NCI-H1105 treated with DMSO at 0.1 percent for 48 hours (cell line): ENCODE measurements at regions not wholly inside any gene's neighbourhood (a gene's known extent, or its start where the extent isn't known, plus 50 kb on each side); places are given as distances from the start of the nearest gene placed in this dataset.

Experiments
- DNase-seq: peaks from one replicate; lab custom pipeline; 2025; lab: John Stamatoyannopoulos, UW

DNA sequence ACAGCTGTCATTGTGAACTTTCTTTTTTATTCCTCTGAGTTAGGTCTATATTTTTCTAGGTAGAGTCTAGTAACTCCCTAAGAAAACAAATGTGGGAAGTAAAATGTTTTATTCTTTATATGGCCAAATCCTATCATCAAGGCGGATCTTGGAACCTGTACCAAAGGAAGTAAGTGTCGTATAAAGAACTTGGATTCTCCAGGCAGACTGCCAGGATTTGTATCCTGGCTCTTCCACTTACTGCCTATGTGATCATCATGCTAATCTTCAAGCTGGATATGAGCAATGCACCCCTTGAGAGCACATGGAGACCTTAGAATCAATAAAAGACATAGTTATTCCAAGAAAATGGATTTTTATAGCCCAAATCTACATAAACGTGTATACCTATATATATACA, 286.5 kb downstream of the PCDH17 start:
- DNase-seq = no peak

DNA sequence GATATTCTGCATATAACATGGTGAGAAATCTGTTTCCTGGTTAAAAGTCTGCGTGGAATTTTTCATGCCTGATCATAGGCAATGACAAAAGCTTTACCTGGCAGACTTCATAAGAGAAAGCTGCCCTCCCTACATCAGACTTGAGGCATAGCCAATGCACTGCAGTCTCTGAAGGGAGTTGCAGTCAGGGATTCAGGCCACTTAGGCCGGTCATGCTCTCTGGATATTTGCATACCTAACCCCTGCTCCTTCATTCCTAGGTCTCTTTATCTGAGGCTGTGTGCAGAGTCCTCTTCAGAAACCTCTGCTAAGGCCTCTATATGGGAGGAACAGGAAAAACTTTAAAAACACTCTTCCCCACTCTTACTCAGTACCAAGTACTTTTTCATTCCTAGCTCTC, 287.4 kb downstream of the PCDH17 start:
- DNase-seq = no peak

DNA sequence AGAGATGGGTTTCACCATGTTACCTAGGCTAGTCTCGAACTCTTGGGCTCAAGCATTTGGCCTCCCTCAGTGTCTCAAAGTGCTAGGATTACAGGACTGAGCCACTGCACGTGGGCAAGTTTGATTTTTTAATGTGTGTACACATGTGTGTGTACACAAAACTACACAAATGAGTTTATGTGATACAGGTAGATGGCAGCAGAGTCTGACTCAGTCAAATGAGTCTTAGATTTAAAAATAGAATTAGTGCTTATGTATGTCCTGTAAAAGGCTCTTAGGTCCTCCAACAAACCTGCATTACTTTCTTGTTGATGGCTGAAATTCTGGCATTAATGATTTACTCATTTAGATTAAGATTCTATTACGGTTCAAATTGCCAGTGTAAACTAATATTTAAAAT, 293.7 kb downstream of the PCDH17 start:
- no peak for DNase-seq

DNA sequence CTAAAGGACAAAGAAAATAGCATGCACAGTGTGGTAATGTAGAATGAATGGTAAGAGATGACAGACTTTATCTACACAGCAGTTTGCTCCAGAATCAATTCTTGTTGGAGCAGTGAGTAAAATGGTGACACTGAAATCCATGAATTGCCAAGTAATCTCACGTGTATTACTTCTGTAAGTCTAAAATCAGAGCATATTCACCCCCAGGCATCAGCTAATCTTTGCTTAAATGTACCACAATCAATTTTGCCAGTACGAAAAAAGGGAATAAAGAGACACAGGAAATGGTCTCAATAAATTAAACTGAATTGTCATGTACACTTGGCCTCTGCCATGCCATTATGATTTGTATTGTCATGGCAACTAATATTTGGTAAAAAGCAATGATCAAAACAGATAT, 294.2 kb downstream of the PCDH17 start:
- DNase-seq = no peak

DNA sequence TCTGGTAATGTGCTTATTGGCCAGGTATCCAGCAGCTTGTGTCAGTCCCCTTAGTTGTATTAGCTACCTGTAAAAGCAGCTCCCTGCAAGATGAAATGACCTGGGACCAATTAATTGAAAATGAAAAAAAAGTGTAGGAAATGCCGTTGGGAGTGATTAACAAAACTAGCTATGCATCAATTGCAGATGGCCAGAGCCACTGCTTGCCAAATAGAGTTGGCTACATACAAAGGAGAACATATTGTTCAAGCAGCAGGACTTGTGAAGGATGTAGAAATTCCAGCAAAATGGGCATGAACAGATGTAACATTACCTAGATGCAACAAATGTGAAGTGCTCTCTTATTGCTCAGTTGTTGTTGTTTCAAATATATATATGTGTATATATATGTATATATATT, 300.5 kb downstream of the PCDH17 start:
- no peak for DNase-seq

DNA sequence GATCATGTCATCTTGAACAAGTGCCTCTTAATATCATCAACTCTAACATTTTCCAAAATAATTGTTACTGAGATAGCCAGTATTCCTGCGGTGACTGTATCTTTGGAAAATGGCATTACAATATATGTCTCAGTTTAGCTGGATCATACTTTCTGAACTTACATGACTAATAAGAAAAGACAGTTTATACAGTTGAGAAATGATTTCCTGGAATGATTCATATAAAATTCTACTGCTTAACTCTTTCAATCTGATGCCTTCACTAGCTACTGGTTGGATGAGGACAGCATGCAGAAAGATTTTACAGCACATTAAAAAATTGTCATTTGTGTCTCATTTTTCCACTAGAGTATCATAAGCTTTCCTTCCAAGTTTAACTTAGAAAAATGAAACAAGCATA, 302.1 kb downstream of the PCDH17 start:
- no peak for DNase-seq

DNA sequence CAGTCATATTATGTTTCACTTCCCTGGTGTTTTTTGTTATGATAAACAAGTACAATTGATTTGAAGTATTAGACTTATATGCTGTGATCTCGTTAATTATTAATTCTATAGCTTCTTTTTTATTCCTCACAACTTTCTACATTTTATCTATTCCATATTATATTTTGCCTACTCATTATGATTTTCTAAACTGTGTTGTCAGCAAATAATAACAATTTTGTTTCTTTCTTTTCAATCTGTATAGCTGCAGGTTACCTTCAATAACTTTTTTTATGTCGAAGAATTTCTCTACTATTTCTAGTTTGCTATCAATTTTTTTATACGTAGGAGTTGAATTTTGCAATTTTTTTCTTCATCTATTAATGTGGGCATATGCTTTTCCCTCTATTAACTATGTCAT, 304.4 kb downstream of the PCDH17 start:
- DNase-seq = no peak

DNA sequence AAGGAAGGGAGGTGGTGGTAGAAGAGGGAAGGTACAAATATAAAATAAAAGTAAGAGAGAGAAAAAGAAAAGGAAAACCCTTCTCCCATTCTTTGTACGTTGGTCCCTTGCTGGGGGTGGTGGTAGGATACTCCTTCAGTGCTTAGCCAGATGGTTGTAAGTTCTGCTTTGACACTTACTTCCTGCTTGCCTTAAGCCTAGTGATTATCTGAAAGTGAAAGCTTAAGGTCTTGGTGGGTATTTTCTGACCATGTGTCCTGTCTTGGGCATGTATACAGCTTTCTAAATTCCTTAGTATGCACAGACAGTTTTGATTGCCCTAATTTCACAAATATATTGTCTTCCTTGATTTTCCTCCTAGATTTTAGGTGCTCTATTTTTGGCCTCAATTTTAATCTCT, 314.8 kb downstream of the PCDH17 start:
- DNase-seq = no peak

DNA sequence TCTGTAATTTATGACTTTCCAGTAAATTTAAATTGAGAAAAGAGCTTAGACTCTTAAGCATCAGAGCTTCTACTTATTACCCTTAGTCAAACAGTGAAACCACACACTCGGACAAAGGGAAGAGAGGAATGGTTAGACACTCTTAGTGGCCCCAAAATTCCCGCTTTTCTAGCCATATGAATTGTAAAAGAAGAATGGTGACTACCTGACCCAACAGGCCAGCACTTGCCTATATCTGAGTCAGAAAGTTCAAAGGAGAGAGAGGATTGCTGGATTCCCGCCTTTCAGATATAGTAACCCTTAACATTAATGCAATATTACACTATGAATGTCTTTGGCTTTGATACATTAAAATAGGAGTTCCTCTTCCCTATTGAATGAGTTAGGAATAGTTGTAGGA, 317.3 kb downstream of the PCDH17 start:
- no peak for DNase-seq

DNA sequence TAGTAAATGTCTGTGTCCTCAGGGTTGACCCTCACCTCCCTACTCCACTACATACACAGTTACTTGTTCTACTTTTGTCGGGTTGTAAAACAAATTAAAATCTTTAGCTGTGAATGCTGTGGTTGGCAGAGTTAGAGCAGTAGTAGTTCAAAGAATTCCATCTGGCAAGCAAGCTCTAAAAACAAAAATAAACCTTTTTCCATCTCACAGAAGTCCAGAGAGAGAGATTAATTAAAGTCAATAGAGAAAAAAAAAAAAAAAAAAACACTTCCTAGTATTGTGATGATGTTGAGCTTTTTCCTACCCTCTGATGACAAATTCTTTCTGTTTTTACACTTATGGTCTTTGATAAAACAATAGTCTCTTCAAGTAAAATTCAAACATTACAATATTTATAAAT, 338.4 kb downstream of the PCDH17 start:
- no peak for DNase-seq

DNA sequence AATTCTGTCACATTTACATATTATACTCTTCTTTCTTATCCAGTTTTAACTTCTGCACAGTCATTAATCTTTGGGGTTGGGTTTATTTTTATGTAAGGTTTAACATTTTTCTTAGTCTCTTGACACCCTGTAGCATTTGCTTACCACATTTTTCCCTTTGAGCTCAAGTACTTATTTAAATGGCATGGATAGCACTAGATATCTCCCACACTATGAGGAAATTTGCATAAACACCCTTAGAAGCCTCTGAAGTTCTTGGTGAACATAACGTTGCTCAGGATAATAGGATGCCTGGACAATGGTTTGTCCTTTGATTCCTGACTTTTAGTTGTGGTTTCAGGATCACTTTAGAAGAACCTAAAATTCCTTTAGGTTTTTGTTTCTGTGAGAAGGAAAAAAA, 338.9 kb downstream of the PCDH17 start:
- no peak for DNase-seq

DNA sequence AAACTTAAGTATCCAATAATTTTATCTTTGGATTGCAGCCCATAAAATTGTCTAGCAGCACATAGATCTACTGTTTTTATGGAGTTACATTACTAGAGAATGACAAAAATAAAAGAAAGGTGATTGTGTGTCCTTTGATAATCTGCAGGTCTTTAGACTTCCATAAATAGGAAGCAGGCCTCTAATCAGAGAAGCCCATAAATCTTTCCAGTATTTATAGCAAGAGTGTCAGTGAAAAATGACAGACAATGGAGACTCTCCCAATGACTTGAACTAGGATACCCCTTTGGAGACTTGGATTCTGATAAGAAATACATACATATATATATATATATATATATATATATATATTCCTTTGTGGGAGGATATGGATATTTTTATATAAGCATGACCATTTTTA, 351.2 kb downstream of the PCDH17 start:
- no peak for DNase-seq

DNA sequence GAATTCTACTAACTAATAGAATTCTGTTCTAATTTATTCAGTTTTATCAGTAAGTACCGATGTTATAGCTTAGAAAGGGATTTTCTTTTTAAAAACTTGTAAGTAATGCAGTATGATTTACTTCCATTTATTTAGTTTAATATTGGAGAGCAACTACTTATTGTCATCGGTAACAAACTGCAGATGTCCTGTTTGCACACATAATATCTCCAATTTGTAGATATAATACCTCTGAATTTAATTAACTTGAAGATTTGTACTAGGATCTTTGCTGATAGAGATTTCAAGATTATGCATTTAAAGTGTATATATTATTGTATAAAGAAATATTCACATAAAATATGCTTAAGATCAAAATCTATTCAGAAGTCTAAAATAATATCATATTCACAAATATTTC, 356.7 kb downstream of the PCDH17 start:
- no peak for DNase-seq

DNA sequence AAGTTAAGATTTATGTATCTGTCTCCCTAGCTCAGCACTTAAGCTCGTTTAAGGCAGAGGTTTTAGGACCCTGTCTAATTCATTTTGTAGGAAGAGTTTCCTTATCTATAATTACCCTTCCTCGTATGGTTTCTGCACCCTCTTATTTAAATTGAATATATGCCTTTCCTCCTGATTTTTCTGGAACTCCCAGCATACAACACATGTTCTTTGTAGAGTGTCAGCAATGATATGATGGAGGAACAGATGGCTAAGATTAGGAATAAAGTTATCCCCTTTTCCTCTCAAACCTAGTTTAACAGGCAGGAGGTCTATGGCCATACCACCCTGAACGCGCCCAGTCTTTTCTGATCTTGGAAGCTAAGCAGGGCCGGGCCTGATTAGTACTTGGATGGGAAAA, 359.5 kb downstream of the PCDH17 start:
- DNase-seq = no peak

DNA sequence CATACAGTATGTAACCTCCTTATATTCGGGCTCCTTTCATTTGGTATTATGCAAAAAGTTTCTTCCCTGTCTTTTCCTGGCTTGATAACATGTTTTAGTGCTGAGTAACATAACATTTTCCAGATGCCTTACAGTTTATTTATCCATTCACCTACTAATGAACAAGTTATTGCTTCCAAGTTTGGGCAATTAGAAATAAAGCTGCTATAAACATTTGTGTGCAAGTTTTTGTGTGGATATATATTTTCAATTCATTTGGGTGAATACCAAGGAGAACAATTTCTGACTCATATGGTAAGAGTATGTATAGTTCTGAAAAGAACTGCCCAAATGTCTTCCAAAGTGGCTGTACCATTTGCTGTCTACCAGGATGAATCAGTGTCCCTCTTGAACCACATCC, 360.9 kb downstream of the PCDH17 start:
- no peak for DNase-seq

DNA sequence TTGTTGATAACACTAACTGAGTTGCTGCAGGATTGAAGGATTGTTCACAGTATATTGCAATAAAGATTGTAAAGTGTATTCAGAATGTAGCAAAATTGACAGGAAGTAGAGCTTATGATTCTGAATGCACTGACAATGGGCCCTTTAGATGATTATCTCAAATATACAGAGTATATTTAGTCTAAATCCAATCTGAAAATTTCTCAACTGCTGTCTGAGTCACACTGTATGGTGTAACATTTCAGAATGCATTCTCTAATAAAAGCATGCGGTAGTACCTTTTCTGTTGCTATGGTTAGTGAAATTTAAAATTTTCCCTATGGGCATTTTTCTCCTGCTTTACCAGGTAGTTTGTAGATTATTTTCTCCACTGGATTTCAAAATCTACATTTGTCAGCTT, 365.2 kb downstream of the PCDH17 start:
- DNase-seq = no peak

DNA sequence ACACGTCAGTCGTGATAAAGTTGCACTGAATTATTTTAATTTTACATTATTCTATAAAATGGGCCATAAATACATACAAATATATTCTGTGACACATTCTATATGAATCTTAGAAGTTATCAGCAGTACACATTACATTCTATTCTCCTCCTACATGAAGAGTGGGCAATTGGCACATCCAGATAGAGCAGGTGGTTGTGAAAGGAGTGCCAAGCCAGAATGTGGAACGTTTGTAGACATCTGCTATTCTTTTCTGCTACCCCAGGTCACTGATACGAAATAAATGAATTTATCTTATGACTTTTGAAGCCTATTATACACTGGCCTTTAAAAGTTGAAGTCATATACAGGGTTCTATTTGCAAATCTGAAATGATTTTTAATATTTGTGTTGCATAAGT, 373.2 kb downstream of the PCDH17 start:
- DNase-seq = no peak

DNA sequence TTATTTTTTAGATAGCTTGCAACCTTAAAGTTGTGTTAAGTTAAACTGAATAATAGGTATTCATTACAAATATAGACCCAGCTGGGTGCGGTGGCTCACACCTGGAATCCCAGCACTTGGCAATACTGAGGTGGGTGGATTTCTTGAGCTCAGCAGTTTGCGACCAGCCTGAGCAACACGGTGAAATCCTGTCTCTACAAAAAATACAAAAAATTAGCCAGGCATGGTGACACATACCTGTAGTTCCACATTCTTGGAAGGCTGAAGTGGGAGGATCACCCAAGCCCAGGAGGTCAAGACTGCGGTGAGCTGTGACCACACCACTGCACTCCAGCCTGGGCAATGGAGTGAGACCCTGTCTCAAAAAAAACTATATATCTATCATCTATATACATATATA, 386.5 kb downstream of the PCDH17 start:
- no peak for DNase-seq

DNA sequence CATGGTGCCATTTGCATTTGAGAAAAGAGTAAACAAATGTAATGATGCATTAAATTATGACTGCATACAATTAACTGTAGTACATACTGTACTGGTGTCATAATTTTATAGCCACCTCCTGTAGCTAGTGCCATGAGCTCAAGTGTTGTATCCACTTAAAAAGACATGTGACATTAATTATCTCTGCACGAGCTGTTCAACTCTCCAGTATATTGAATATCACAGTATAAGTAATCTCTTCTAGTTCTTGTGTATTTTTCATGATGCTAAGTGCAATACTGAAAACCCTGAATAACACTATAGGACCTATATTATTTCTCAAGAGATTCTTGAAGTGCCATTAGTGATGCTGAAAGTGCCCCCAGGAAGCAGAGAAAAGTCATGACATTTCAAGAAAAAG, 387.3 kb downstream of the PCDH17 start:
- peak; percentile 96 for DNase-seq

DNA sequence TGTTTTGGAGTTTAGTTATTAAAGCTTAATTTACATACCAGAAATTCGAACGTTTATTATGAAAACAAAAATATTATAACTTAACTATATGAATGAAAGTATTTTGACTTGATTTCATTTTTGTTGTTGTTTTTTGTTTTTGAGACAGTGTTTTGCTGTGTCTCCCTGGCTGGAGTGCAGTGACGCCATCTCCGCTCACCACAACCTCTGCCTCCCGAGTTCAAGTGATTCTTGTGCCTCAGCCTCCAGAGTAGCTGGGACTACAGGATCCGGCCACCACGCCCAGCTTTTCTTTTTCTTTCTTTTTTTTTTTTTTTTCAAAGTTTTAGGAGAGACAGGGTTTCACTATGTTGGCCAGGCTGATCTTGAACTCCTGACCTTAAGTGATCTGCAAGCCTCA, 392.6 kb downstream of the PCDH17 start:
- no peak for DNase-seq

DNA sequence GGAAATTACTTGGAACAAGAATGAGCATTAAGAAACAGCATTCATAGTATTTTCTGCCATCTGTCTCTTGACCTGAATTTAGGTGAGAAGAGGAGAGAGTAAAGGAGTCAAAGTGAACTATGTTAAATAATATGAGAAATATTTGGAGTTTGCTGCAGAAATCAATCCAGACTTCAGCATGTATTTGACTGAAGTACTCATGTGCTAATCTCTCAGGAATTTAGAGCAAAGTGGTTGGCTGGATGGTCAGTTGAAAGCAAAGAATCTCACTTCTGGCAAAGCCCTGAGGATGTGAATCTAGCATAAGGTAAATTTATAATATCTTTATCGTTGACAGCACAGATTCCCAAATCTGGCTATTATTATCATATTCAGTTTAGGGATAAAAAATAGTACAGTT, 394.3 kb downstream of the PCDH17 start:
- no peak for DNase-seq

DNA sequence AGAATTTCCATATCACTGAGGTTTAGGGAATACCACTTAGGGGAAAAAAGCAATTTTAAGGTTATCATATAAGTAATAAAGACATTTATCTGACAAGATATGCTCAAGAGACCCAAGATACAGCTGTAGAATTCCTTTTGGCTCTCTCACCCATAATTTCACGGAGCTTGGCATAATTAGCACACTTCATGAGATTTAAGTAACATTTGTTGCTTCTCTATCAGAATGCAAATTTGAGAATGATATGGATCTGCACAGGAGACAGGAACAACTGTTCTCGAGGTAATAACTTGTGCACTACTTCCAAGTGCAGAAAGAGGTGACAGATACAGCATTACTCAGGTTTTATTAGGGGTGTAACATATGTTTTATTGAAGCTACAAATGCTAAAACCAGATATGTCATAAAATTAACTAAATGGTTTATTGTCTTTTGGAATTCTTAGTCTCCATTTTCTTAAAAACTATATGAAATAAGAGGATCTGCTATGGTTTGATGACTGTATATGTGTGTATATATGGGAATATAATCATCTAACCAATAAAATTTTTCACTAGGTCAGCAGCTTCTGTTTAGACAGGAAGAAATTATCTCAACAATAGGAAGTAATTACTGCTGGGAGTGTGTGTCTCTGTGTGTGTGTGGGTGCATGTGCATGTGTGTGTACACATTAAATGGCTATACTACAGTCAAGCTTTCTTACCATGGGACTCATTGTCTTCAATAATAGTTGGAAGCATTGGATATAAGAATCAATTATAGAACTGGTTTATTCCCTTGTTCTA, 401.3 kb downstream of the PCDH17 start:
- DNase-seq = no peak

DNA sequence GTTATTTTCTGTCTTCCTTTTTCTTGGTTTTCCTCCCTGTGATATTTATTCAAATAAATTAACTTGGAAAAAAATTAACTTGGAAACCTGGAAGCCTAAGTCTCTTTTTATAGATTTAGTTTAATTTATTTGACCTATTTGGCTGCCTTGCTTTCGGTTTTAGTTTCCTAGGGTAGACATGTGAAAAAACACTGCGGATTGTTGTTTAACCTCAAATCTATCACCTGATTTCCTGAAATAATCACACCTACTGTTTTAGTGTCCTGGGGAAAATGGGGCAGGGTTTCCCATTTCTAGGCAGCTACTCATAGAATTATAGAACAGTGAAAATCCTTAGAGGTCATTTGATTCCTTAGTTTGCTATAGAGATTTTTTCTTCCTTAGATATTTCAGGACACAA, 412.4 kb downstream of the PCDH17 start:
- DNase-seq = no peak

DNA sequence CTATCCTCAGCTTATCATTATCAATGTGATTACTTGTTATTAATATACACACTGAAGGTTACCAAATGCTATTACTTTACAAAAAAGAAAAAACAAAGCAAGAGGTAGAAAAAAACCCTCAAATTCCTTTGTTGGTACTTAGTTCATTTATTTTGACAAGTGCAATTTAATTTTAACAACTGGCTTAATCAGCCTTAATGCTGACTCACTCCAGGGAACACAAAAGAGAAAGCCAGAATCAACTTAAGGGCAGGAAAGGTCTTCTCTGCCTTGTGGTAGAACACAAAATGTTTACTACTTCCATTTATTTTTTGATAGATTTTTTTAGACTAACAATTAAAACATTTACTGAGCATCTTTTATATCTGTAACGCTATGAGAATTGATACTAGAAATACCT, 417.1 kb downstream of the PCDH17 start:
- DNase-seq = no peak

DNA sequence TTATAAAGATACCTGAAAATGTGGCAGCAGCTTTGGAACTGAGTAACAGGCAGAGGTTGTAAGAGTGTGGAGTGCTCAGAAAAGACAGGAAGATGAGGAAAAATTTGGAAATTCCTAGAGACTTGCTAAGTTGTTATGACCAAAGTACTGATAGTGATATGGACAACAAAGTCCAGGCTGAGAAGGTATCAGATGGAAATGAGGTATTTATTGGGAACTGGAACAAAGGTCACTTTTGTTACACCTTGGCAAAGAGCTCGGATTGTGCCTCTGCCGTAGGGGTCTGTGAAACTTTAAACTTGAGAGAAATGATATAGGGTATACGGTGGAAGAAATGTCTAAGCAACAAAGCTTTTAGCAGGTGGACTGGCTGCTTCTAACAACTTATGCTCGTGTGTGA, 419.9 kb downstream of the PCDH17 start:
- DNase-seq = no peak
